HCT116 (cell line): ENCODE measurements at regions not wholly inside any gene's neighbourhood (a gene's known extent, or its start where the extent isn't known, plus 50 kb on each side); places are given as distances from the start of the nearest gene placed in this dataset.

Experiments used
- ATAC-seq: fragments of 200-7000 bp; cut with Tn5 transposase; 2 replicates; pipeline ENCODE4 v1.9.1; 2020; ENCODE audit warnings: mild to moderate bottlenecking, moderate library complexity
- BruUV-seq: library from RNA; stranded (reverse); fragments of 400-500 nt; replicated peaks from 2 replicates; lab custom pipeline; 2021; lab: Mats Ljungman, UMichigan
- CTCF ChIA-PET: fragments of 300-600 bp; sonication (Branson Sonifier 250); formaldehyde crosslinking; loops from one replicate; lab custom pipeline; 2021; ENCODE audit warnings: antibody characterized with exemption; lab: Charles Lee
- POLR2A ChIA-PET: fragments of 300-600, 350-600 bp; sonication (Branson Sonifier 250); formaldehyde crosslinking; loops from one replicate; lab custom pipeline; 2021; ENCODE audit warnings: antibody characterized with exemption; lab: Charles Lee
- RAD21 ChIA-PET, 2 experiments: fragments of 300-600 bp; sonication (Branson Sonifier 250); formaldehyde crosslinking; loops; one replicate each; lab custom pipeline; 2023; ENCODE audit warnings: low total read pairs in 2 of 2; ENCODE audit not compliant: uncharacterized antibody in 2 of 2, unreplicated experiment in 2 of 2, low non-redundant PET in 1 of 2; lab: Charles Lee
- DNase-seq: peaks from one replicate; pipeline ENCODE4 v3.0.0-alpha.2; 2010; ENCODE audit warnings: low read depth, low spot score
- H2AFZ ChIP-seq: fragments of 200-600 bp; shearing (Covaris generic), sonication (generic); 2 replicates; pipeline ENCODE4 v1.6.1; 2017; ENCODE audit warnings: low read depth, mixed run types, mixed read lengths, antibody characterized with exemption, low read length; ENCODE audit not compliant: poor library complexity, severe bottlenecking
- H3K27ac ChIP-seq: 2 replicates; pipeline ENCODE4 v1.5.1; 2012; ENCODE audit warnings: low read depth, low read length
- H3K27me3 ChIP-seq: fragments of 200-600 bp; sonication (generic); 2 replicates; pipeline ENCODE4 v1.6.1; 2016; ENCODE audit warnings: mixed run types, low read length, mixed read lengths; ENCODE audit not compliant: insufficient read depth
- H3K36me3 ChIP-seq, 2 experiments: fragments of 200-500 bp in 1 of 2; fragments of 200-600 bp in 1 of 2; sonication (Bioruptor generic) in 1 of 2; sonication (generic) in 1 of 2; 2 replicates each; pipeline versions ENCODE4 v1.5.1 to v1.6.1; 2014 to 2016; ENCODE audit warnings: low read length in 2 of 2, inconsistent platforms in 1 of 2, mixed read lengths in 1 of 2, mixed run types in 1 of 2; ENCODE audit not compliant: insufficient read depth in 2 of 2, control insufficient read depth in 1 of 2
- H3K4me1 ChIP-seq, 2 experiments: fragments of 200-600 bp in 1 of 2; sonication (generic) in 1 of 2; 2 replicates each; pipeline versions ENCODE4 v1.5.1 to v1.6.1; 2012 to 2017; ENCODE audit warnings: low read length in 2 of 2, inconsistent platforms in 1 of 2, mild to moderate bottlenecking in 1 of 2, mixed read lengths in 1 of 2, mixed run types in 1 of 2, moderate library complexity in 1 of 2; ENCODE audit not compliant: insufficient read depth in 2 of 2, control insufficient read depth in 1 of 2
- H3K4me2 ChIP-seq: fragments of 200-600 bp; sonication (generic); 2 replicates; pipeline ENCODE4 v1.6.1; 2017; ENCODE audit warnings: mixed run types, low read length, mixed read lengths
- H3K4me3 ChIP-seq, 2 experiments: fragments of 200-600 bp in 1 of 2; sonication (generic) in 1 of 2; replicated peaks in 1 of 2; 2 replicates each; pipeline ENCODE4 v1.5.1; 2011 to 2016; ENCODE audit warnings: low read length in 2 of 2, control low read depth in 1 of 2, low read depth in 1 of 2, mild to moderate bottlenecking in 1 of 2, mixed read lengths in 1 of 2, mixed run types in 1 of 2
- H3K79me2 ChIP-seq: fragments of 200-600 bp; sonication (generic); 2 replicates; pipeline ENCODE4 v1.6.1; 2017; ENCODE audit warnings: mild to moderate bottlenecking, mixed run types, low read length, moderate library complexity, mixed read lengths; ENCODE audit not compliant: insufficient read depth
- H3K9ac ChIP-seq: fragments of 200-600 bp; sonication (generic); 2 replicates; pipeline ENCODE4 v1.6.1; 2016; ENCODE audit warnings: low read length, mixed read lengths
- H3K9me2 ChIP-seq: fragments of 200-600 bp; sonication (generic), shearing (Covaris generic); 2 replicates; pipeline ENCODE4 v1.6.1; 2017; ENCODE audit warnings: mixed run types, mild to moderate bottlenecking, moderate library complexity; ENCODE audit not compliant: insufficient read depth
- H3K9me3 ChIP-seq, 2 experiments: fragments of 200-500 bp in 1 of 2; fragments of 200-600 bp in 1 of 2; sonication (Bioruptor generic) in 1 of 2; sonication (generic) in 1 of 2; 2 replicates each; pipeline ENCODE4 v1.6.1; 2014 to 2017; ENCODE audit warnings: low read length in 2 of 2, mixed read lengths in 2 of 2, inconsistent platforms in 1 of 2, low read depth in 1 of 2, mild to moderate bottlenecking in 1 of 2, mixed run types in 1 of 2, moderate library complexity in 1 of 2; ENCODE audit not compliant: control insufficient read depth in 1 of 2, insufficient read depth in 1 of 2
- H4K20me1 ChIP-seq: fragments of 200-600 bp; sonication (generic), shearing (Covaris generic); 2 replicates; pipeline ENCODE4 v1.6.1; 2017; ENCODE audit warnings: mixed run types, mild to moderate bottlenecking, moderate library complexity; ENCODE audit not compliant: insufficient read depth
- EGR1 ChIP-seq: IDR thresholded peaks from 2 replicates; pipeline ENCODE4 v1.6.1; 2012; ENCODE audit warnings: low read depth
- EZH2 ChIP-seq: fragments of 200-600 bp; sonication (generic); IDR thresholded peaks from 2 replicates; pipeline ENCODE4 v1.6.1; 2017; ENCODE audit warnings: antibody characterized with exemption, mixed run types
- EZH2phosphoT487 ChIP-seq: fragments of 200-600 bp; IDR thresholded peaks from 2 replicates; pipeline ENCODE4 v1.6.1; 2018; ENCODE audit warnings: antibody characterized with exemption, borderline replicate concordance
- FOSL1 ChIP-seq: IDR thresholded peaks from 2 replicates; pipeline ENCODE4 v1.6.1; 2012; ENCODE audit warnings: low read depth
- JUND ChIP-seq: IDR thresholded peaks from 2 replicates; pipeline ENCODE4 v1.6.1; 2012
- POLR2A ChIP-seq: IDR thresholded peaks from 2 replicates; pipeline ENCODE4 v1.7.0; 2011; ENCODE audit warnings: borderline replicate concordance; ENCODE audit not compliant: insufficient read depth, insufficient read length; ENCODE audit errors: extremely low read depth
- SIN3A ChIP-seq: IDR thresholded peaks from 2 replicates; pipeline ENCODE4 v1.6.1; 2012; ENCODE audit warnings: low read depth
- SRF ChIP-seq: IDR thresholded peaks from 2 replicates; pipeline ENCODE4 v1.6.1; 2012; ENCODE audit warnings: low read depth
- ZFX ChIP-seq: fragments of 450-650 bp; IDR thresholded peaks from 2 replicates; pipeline ENCODE4 v1.6.1; 2017
- ZNF274 ChIP-seq: fragments of 200-500 bp; sonication (Bioruptor generic); IDR thresholded peaks from 2 replicates; pipeline ENCODE4 v1.6.1; 2014; ENCODE audit warnings: mild to moderate bottlenecking, low read depth, low read length, inconsistent platforms
- intact Hi-C: fragments of 100-400 bp; cut with micrococcal nuclease; formaldehyde crosslinking; loops from 2 replicates; pipeline ENCODE4 v1.10.0; 2022
- TF ChIP-seq, protein P1 (sequence below): IDR thresholded peaks from 2 replicates; pipeline ENCODE4 v1.6.1; 2011; ENCODE audit warnings: mild to moderate bottlenecking, low read length, moderate library complexity; ENCODE audit not compliant: insufficient replicate concordance; ENCODE audit errors: extremely low read depth
- TF ChIP-seq, protein P2 (sequence below), 3 experiments: fragments of 200-600 bp in 1 of 3; sonication (generic) in 1 of 3; IDR thresholded peaks in 2 of 3; conservative IDR thresholded peaks in 1 of 3; 2 replicates each; pipeline ENCODE4 v1.5.1; 2012 to 2017; ENCODE audit warnings: low read depth in 2 of 3, low read length in 2 of 3, antibody characterized with exemption in 1 of 3, borderline replicate concordance in 1 of 3, control low read depth in 1 of 3, mild to moderate bottlenecking in 1 of 3, mixed read lengths in 1 of 3, mixed run types in 1 of 3, moderate library complexity in 1 of 3; ENCODE audit not compliant: insufficient read depth in 1 of 3
- TF ChIP-seq, protein P3 (sequence below): IDR thresholded peaks from 2 replicates; pipeline ENCODE4 v1.6.1; 2012; ENCODE audit warnings: low read depth

DNA sequence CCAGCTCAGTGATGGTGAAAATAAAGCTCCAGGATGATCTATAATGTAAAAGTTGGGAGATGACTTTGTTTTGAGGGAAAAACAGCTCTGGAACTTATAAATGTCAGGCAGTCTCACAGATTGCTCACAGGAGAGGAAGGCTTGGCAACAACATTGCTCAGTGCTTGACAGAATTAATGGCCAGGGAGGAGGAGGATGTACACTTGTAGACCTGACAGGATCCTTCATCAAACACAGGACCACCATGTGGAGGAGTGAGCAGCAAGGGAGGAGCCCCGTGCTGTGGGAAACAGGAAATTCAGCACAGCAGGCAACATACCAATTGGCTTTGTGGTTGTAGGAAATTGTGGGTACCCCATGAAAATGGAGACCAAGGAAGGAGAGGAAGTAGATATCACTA, 291.8 kb upstream of the CAMK1G start:
- Histone ChIP-seq H3K27me3 (peaks cover 10% of the 10 kb centered on the region; the same call in 1 of the 2 replicates), H3K9me2 (no peaks in the 10 kb centered on the region), H3K27ac (no peak overlapping the region), H3K4me1 (no peaks in the 10 kb centered on the region), H2AFZ (no peak overlapping the region), H3K4me3 (no peak overlapping the region), H3K9ac (no peak overlapping the region), H3K79me2 (no peaks in the 10 kb centered on the region), H3K36me3 (no peaks in the 10 kb centered on the region), H3K4me2 (no peak overlapping the region), H4K20me1 (no peaks in the 10 kb centered on the region), H3K9me3 (no peaks in the 10 kb centered on the region)
- ChIA-PET POLR2A (no interaction called here), RAD21 (no interaction called here), CTCF (no interaction called here)
- DNase-seq (no peak), ATAC-seq (no peak)
- intact Hi-C loops = no loop called here
- TF ChIP-seq SIN3A = no peak
- no peak for TF ChIP-seq POLR2A
- TF ChIP-seq, protein P1, sequence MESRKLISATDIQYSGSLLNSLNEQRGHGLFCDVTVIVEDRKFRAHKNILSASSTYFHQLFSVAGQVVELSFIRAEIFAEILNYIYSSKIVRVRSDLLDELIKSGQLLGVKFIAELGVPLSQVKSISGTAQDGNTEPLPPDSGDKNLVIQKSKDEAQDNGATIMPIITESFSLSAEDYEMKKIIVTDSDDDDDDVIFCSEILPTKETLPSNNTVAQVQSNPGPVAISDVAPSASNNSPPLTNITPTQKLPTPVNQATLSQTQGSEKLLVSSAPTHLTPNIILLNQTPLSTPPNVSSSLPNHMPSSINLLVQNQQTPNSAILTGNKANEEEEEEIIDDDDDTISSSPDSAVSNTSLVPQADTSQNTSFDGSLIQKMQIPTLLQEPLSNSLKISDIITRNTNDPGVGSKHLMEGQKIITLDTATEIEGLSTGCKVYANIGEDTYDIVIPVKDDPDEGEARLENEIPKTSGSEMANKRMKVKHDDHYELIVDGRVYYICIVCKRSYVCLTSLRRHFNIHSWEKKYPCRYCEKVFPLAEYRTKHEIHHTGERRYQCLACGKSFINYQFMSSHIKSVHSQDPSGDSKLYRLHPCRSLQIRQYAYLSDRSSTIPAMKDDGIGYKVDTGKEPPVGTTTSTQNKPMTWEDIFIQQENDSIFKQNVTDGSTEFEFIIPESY = no peak
- TF ChIP-seq FOSL1 = no peak
- TF ChIP-seq ZNF274 = no peak
- TF ChIP-seq EGR1 = no peak
- TF ChIP-seq, protein P2, sequence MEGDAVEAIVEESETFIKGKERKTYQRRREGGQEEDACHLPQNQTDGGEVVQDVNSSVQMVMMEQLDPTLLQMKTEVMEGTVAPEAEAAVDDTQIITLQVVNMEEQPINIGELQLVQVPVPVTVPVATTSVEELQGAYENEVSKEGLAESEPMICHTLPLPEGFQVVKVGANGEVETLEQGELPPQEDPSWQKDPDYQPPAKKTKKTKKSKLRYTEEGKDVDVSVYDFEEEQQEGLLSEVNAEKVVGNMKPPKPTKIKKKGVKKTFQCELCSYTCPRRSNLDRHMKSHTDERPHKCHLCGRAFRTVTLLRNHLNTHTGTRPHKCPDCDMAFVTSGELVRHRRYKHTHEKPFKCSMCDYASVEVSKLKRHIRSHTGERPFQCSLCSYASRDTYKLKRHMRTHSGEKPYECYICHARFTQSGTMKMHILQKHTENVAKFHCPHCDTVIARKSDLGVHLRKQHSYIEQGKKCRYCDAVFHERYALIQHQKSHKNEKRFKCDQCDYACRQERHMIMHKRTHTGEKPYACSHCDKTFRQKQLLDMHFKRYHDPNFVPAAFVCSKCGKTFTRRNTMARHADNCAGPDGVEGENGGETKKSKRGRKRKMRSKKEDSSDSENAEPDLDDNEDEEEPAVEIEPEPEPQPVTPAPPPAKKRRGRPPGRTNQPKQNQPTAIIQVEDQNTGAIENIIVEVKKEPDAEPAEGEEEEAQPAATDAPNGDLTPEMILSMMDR (IDR thresholded peaks at IDR 0.05 in 2 of 3, conservative IDR thresholded peaks at IDR 0.05 in 1 of 3; ENCODE audit: borderline replicate concordance in 1 of 3, insufficient read depth in 1 of 3, low read depth in 2 of 3, low read length in 2 of 3) = no peak
- no peak for TF ChIP-seq EZH2phosphoT487
- TF ChIP-seq ZFX = no peak
- no peak for TF ChIP-seq SRF
- TF ChIP-seq JUND = no peak
- TF ChIP-seq EZH2 = no peak
- TF ChIP-seq, protein P3, sequence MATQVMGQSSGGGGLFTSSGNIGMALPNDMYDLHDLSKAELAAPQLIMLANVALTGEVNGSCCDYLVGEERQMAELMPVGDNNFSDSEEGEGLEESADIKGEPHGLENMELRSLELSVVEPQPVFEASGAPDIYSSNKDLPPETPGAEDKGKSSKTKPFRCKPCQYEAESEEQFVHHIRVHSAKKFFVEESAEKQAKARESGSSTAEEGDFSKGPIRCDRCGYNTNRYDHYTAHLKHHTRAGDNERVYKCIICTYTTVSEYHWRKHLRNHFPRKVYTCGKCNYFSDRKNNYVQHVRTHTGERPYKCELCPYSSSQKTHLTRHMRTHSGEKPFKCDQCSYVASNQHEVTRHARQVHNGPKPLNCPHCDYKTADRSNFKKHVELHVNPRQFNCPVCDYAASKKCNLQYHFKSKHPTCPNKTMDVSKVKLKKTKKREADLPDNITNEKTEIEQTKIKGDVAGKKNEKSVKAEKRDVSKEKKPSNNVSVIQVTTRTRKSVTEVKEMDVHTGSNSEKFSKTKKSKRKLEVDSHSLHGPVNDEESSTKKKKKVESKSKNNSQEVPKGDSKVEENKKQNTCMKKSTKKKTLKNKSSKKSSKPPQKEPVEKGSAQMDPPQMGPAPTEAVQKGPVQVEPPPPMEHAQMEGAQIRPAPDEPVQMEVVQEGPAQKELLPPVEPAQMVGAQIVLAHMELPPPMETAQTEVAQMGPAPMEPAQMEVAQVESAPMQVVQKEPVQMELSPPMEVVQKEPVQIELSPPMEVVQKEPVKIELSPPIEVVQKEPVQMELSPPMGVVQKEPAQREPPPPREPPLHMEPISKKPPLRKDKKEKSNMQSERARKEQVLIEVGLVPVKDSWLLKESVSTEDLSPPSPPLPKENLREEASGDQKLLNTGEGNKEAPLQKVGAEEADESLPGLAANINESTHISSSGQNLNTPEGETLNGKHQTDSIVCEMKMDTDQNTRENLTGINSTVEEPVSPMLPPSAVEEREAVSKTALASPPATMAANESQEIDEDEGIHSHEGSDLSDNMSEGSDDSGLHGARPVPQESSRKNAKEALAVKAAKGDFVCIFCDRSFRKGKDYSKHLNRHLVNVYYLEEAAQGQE = no peak
- no TSS peak for BruUV-seq
